ENCODE measurements at regions not wholly inside any gene's neighbourhood (a gene's known extent, or its start where the extent isn't known, plus 50 kb on each side); places are given as distances from the start of the nearest gene placed in this dataset.

- Histone ChIP-seq H3K23ac (ENCODE audit: low read depth, low read length) (no peak overlapping the region), H2BK120ac (ENCODE audit: low read depth, low read length) (0 out of 2 replicates have a peak overlapping the region, but pooled peaks have one; percentile 9), H3K79me1 (ENCODE audit: low read depth in 1 of 2, low read length in 2 of 2) (no peaks in the 10 kb centered on the region), H3K36me3 (ENCODE audit: control insufficient read depth, insufficient read depth, low read length) (no peaks in the 10 kb centered on the region), H4K5ac (ENCODE audit: low read depth, low read length) (peak overlapping the region; percentile 81; the same call in 1 of the 2 replicates), H3K4me1 (ENCODE audit: control insufficient read depth, insufficient read depth, low read length) (peaks cover 5% of the 10 kb centered on the region; the same call in 1 of the 2 replicates), H4K91ac (ENCODE audit: insufficient read depth, low read depth, low read length) (no peak overlapping the region), H3K4me3 (ENCODE audit: insufficient read depth, low read depth, low read length) (no peak overlapping the region), H2AK5ac (ENCODE audit: low read depth, low read length) (no peak overlapping the region), H3K27me3 (ENCODE audit: control insufficient read depth, insufficient read depth, low read length) (no peaks in the 10 kb centered on the region), H4K20me1 (ENCODE audit: insufficient read depth, low read length) (no peaks in the 10 kb centered on the region), H3K14ac (replicated peaks; ENCODE audit: low read depth, low read length) (no peak overlapping the region), H3K4me2 (ENCODE audit: low read depth, low read length) (peak overlapping the region; percentile 72; the same call in 1 of the 2 replicates), H3K56ac (ENCODE audit: extremely low read depth, insufficient read depth, low read length) (no peak overlapping the region), H4K8ac (ENCODE audit: low read depth in 2 of 2, low read length in 2 of 2) (no peak overlapping the region), H3K18ac (ENCODE audit: low read depth, low read length) (peak overlapping the region; percentile 81; the same call in 1 of the 2 replicates), H2AFZ (replicated peaks; ENCODE audit: low read length, poor library complexity) (no peak overlapping the region), H2BK15ac (ENCODE audit: low read depth, low read length) (no peak overlapping the region), H2BK20ac (ENCODE audit: low read depth, low read length) (no peak overlapping the region), H2AK9ac (replicated peaks; ENCODE audit: low read depth, low read length, poor library complexity) (no peak overlapping the region), H3K4ac (ENCODE audit: low read depth, low read length) (no peak overlapping the region), H3K9ac (ENCODE audit: low read depth, low read length) (no peak overlapping the region), H3K27ac (ENCODE audit: insufficient read depth, low read length) (no peak overlapping the region), H2BK5ac (ENCODE audit: low read depth, low read length, poor library complexity, severe bottlenecking) (no peak overlapping the region), H3K9me1 (ENCODE audit: insufficient read depth, low read length) (no peaks in the 10 kb centered on the region), H3K9me3 (ENCODE audit: control insufficient read depth, insufficient read depth, low read length) (no peaks in the 10 kb centered on the region)
- no CpG with 5 or more reads among the region's 1 CpG for WGBS, 2 experiments (ENCODE audit: extremely low coverage in 2 of 2, insufficient read length in 1 of 2)
- BruUV-seq (replicated peaks): no TSS peak
- in situ Hi-C loops (cut with MboI; ENCODE audit: low sequenced_read_pairs): no loop called here
- TF ChIP-seq BHLHE40 (IDR thresholded peaks at IDR 0.05; ENCODE audit: low read depth, low read length) (no peak), FOS (IDR thresholded peaks at IDR 0.05; ENCODE audit: low read depth, low read length) (no peak), MAFK (IDR thresholded peaks at IDR 0.05; ENCODE audit: low read depth, low read length) (no peak)
- DNase-seq: peak; percentile 60
- CTCF ChIA-PET: no interaction called here
- intact Hi-C loops (cut with micrococcal nuclease): no loop called here
- dilution Hi-C loops (cut with HindIII; ENCODE audit: low sequenced_read_pairs, unreplicated experiment): no loop called here
- POLR2A ChIA-PET (ENCODE audit: unreplicated experiment): no interaction called here
- peak; percentile 59; the same call in 1 of the 2 replicates for ATAC-seq (ENCODE audit: low read depth)
These were observed 496.8 kb downstream of the TFEC start for GRCh38 chr7:115533785-115534184.
